WTC11 (cell line): ENCODE measurements at regions not wholly inside any gene's neighbourhood (a gene's known extent, or its start where the extent isn't known, plus 50 kb on each side); places are given as distances from the start of the nearest gene placed in this dataset.

Source experiments
- ATAC-seq: fragments of 200-7000 bp; cut with Tn5 transposase; 2 replicates; pipeline ENCODE4 v1.10.0; 2021; ENCODE audit warnings: mild to moderate bottlenecking, moderate library complexity
- CTCF ChIA-PET: fragments of 300-600 bp; sonication (Branson Sonifier 250); formaldehyde crosslinking; loops from one replicate; lab custom pipeline; 2021; ENCODE audit warnings: antibody characterized with exemption; lab: Charles Lee
- POLR2A ChIA-PET: fragments of 350-600 bp; sonication (Branson Sonifier 250); formaldehyde crosslinking; loops from one replicate; lab custom pipeline; 2021; ENCODE audit warnings: antibody characterized with exemption; lab: Charles Lee
- DNase-seq: peaks from one replicate; pipeline ENCODE4 v3.0.0; 2021; ENCODE audit warnings: low spot score
- H3K27ac Mint-ChIP-seq: 2 replicates; pipeline ENCODE4 v1.8.0; 2021; ENCODE audit warnings: mixed read lengths
- H3K27me3 Mint-ChIP-seq: 2 replicates; pipeline ENCODE4 v1.8.0; 2021; ENCODE audit warnings: low read depth, mild to moderate bottlenecking, moderate library complexity, mixed read lengths
- H3K36me3 Mint-ChIP-seq: 2 replicates; pipeline ENCODE4 v1.8.0; 2021; ENCODE audit warnings: mixed read lengths
- H3K4me1 Mint-ChIP-seq: 2 replicates; pipeline ENCODE4 v1.8.0; 2022; ENCODE audit warnings: mixed read lengths
- H3K4me3 Mint-ChIP-seq: 2 replicates; pipeline ENCODE4 v1.8.0; 2021; ENCODE audit warnings: mild to moderate bottlenecking, moderate library complexity, mixed read lengths
- H3K9me3 Mint-ChIP-seq: 2 replicates; pipeline ENCODE4 v1.8.0; 2021; ENCODE audit warnings: mixed read lengths
- ATF2 ChIP-seq: sonication (generic); formaldehyde crosslinking; IDR thresholded peaks from 2 replicates; pipeline ENCODE4 v1.8.1; 2022; ENCODE audit warnings: low read depth, missing genetic modification reagents, borderline replicate concordance
- ERG ChIP-seq: fragments of 250-450 bp; sonication (Bioruptor Pico); IDR thresholded peaks from 2 replicates; pipeline ENCODE4 v1.8.0; 2021; ENCODE audit warnings: mild to moderate bottlenecking
- FOXP4 ChIP-seq: sonication (generic); formaldehyde crosslinking; IDR thresholded peaks from 2 replicates; pipeline ENCODE4 v1.8.0; 2022; ENCODE audit warnings: mild to moderate bottlenecking, missing genetic modification reagents
- IRF2 ChIP-seq: sonication (generic); formaldehyde crosslinking; IDR thresholded peaks from 2 replicates; pipeline ENCODE4 v1.8.0; 2022; ENCODE audit warnings: low read depth, missing genetic modification reagents, borderline replicate concordance
- MAX ChIP-seq: sonication (generic); formaldehyde crosslinking; IDR thresholded peaks from 2 replicates; pipeline ENCODE4 v1.8.0; 2022; ENCODE audit warnings: mild to moderate bottlenecking, missing genetic modification reagents
- RORB ChIP-seq: fragments of 250-450 bp; sonication (Bioruptor Pico); IDR thresholded peaks from 2 replicates; pipeline ENCODE4 v1.9.0; 2021; ENCODE audit warnings: mild to moderate bottlenecking
- SP1 ChIP-seq: sonication (generic); formaldehyde crosslinking; conservative IDR thresholded peaks from 2 replicates; pipeline ENCODE4 v1.8.1; 2022; ENCODE audit warnings: missing genetic modification reagents
- STAT6 ChIP-seq: sonication (generic); formaldehyde crosslinking; conservative IDR thresholded peaks from 2 replicates; pipeline ENCODE4 v1.8.1; 2023; ENCODE audit warnings: mild to moderate bottlenecking, low read depth, missing genetic modification reagents, moderate library complexity
- TCF7 ChIP-seq: sonication (generic); formaldehyde crosslinking; IDR thresholded peaks from 2 replicates; pipeline ENCODE4 v1.8.0; 2022; ENCODE audit warnings: mild to moderate bottlenecking, low read depth, missing genetic modification reagents, moderate library complexity
- ZNF281 ChIP-seq: sonication (generic); formaldehyde crosslinking; IDR thresholded peaks from 2 replicates; pipeline ENCODE4 v1.8.0; 2023; ENCODE audit warnings: mild to moderate bottlenecking, missing genetic modification reagents
- ZNF396 ChIP-seq: fragments of 250-450 bp; sonication (Bioruptor Pico); IDR thresholded peaks from 2 replicates; pipeline ENCODE4 v1.8.0; 2021; ENCODE audit warnings: mild to moderate bottlenecking, moderate library complexity, borderline replicate concordance
- ZNF425 ChIP-seq: fragments of 250-450 bp; sonication (Bioruptor Pico); conservative IDR thresholded peaks from 2 replicates; pipeline ENCODE4 v1.9.0; 2021; ENCODE audit warnings: mild to moderate bottlenecking

GRCh38 chr2:224157655-224158054 lies 118.6 kb upstream of the SERPINE2 start:
- DNase-seq (no peak), ATAC-seq (no peak)
- Mint-ChIP-seq H3K4me1 (no peaks in the 10 kb centered on the region), H3K9me3 (no peaks in the 10 kb centered on the region), H3K27ac (no peak overlapping the region), H3K27me3 (no peaks in the 10 kb centered on the region), H3K4me3 (no peak overlapping the region), H3K36me3 (no peaks in the 10 kb centered on the region)
- TF ChIP-seq ZNF425 (CRISPR knock-in tag), result no peak
- ChIA-PET CTCF (no interaction called here), POLR2A (no interaction called here)

- Mint-ChIP-seq H3K27me3 (no peaks in the 10 kb centered on the region), H3K4me1 (no peaks in the 10 kb centered on the region), H3K4me3 (no peak overlapping the region), H3K27ac (no peak overlapping the region), H3K36me3 (no peaks in the 10 kb centered on the region), H3K9me3 (peaks cover 10% of the 10 kb centered on the region)
- TF ChIP-seq MAX (CRISPR knock-in tag) (no peak), FOXP4 (CRISPR knock-in tag) (no peak), SP1 (CRISPR knock-in tag) (no peak), STAT6 (CRISPR knock-in tag) (no peak), ZNF281 (CRISPR knock-in tag) (no peak), RORB (no peak), TCF7 (CRISPR knock-in tag) (no peak), ZNF396 (CRISPR knock-in tag) (no peak), IRF2 (CRISPR knock-in tag) (no peak), ERG (CRISPR knock-in tag) (no peak), ATF2 (CRISPR knock-in tag) (no peak)
- POLR2A ChIA-PET, result no interaction called here
- CTCF ChIA-PET, result no interaction called here
- ATAC-seq (no peak), DNase-seq (no peak)
These were observed 117.3 kb upstream of the SERPINE2 start for GRCh38 chr2:224156436-224156835.
